Cardiac fibroblast (primary cell): ENCODE measurements at regions not wholly inside any gene's neighbourhood (a gene's known extent, or its start where the extent isn't known, plus 50 kb on each side); places are given as distances from the start of the nearest gene placed in this dataset.

Source experiments
- DNase-seq, 2 donors: peaks; one replicate each; pipeline versions ENCODE4 v3.0.0 to v3.0.0-alpha.2; 2010; ENCODE audit warnings: low read depth in 2 of 2
- H3K4me3 ChIP-seq, 2 donors: replicated peaks in 1 of 2; 1 replicate in 1 of 2; 2 replicates in 1 of 2; pipeline ENCODE4 v1.5.1; 2011; ENCODE audit warnings: low read depth in 2 of 2, low read length in 2 of 2, mild to moderate bottlenecking in 2 of 2, moderate library complexity in 1 of 2
- CTCF ChIP-seq: IDR thresholded peaks from one replicate; pipeline ENCODE4 v1.5.1; 2011; ENCODE audit warnings: low read depth, mild to moderate bottlenecking, low read length, inconsistent platforms

GRCh38 chr12:14252697-14253096, 112.8 kb upstream of the ATF7IP start:
- TF ChIP-seq CTCF: no peak

GRCh38 chr12:14253496-14253895, 112.0 kb upstream of the ATF7IP start:
- no peak overlapping the region for H3K4me3 ChIP-seq
- DNase-seq: no peak
- TF ChIP-seq CTCF: no peak

More at GRCh38 chr12:14252697-14253096, 112.8 kb upstream of the ATF7IP start:
- H3K4me3 ChIP-seq: no peak overlapping the region
- no peak for DNase-seq

- TF ChIP-seq CTCF: no peak
- DNase-seq: no peak
- H3K4me3 ChIP-seq: no peak overlapping the region
Observed at GRCh38 chr12:14254781-14255180, 110.7 kb upstream of the ATF7IP start.

GRCh38 chr12:14256121-14256520, 109.4 kb upstream of the ATF7IP start:
- TF ChIP-seq CTCF: no peak
- DNase-seq: peak; percentile 77 to 85
- H3K4me3 ChIP-seq: no peak overlapping the region

- TF ChIP-seq CTCF: peak; percentile 78
- no peak overlapping the region for H3K4me3 ChIP-seq
Observed at GRCh38 chr12:14256555-14257169, 108.8 kb upstream of the ATF7IP start.

GRCh38 chr12:14257303-14257733, 108.2 kb upstream of the ATF7IP start:
- no peak overlapping the region for H3K4me3 ChIP-seq
- DNase-seq: no peak
- TF ChIP-seq CTCF: no peak

More at GRCh38 chr12:14256555-14257169, 108.8 kb upstream of the ATF7IP start:
- DNase-seq: peak; percentile 92 to 95
